ENCODE measurements at regions not wholly inside any gene's neighbourhood (a gene's known extent, or its start where the extent isn't known, plus 50 kb on each side); places are given as distances from the start of the nearest gene placed in this dataset.
"Not testable (repeated sequence)": the region's sequence is repeated elsewhere in the genome, so short reads cannot be mapped to it uniquely, and the experiment has no call there.

DNA sequence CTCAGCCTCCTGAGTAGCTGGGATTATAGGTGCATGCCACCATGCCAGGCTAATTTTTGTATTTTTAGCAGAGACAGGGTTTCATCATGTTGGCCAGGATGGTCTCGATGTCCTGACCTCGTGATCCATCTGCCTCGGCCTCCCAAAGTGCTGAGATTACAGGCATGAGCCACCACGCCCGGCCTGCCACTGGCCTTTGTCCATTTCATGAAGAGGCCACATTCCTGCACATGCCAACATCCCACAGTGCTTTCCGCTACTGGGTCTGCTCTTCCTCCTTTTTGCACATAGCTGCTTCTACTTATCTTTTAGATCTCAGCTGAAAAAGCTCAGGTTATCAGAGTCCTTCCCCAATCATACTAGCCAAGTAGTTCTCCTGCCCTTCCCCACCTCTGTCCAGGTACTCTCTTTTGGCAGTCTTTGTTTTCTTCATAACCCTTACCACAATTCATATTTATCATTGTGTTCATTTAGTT is 59.2 kb upstream of the PTPRJ start:
- not testable (repeated sequence) for TF ChIP-seq CTCF (IDR thresholded peaks at IDR 0.05); EZH2 (IDR thresholded peaks at IDR 0.05; ENCODE audit: borderline replicate concordance, insufficient read depth, low read depth, low read length, poor library complexity, severe bottlenecking)

Data from B cell (primary cell).